Testis (tissue), 2 donors: ENCODE measurements at regions not wholly inside any gene's neighbourhood (a gene's known extent, or its start where the extent isn't known, plus 50 kb on each side); places are given as distances from the start of the nearest gene placed in this dataset.

Source experiments
- DNase-seq: peaks from one replicate; pipeline ENCODE4 v3.0.0-alpha.2; 2019
- H3K27ac ChIP-seq, 2 donors: fragments of 200-600 bp; sonication (generic); one replicate each; pipeline ENCODE4 v1.5.1; 2019
- H3K27me3 ChIP-seq: fragments of 200-600 bp; sonication (generic); one replicate; pipeline ENCODE4 v1.5.1; 2019
- H3K36me3 ChIP-seq: fragments of 200-600 bp; sonication (generic); one replicate; pipeline ENCODE4 v1.5.1; 2017; ENCODE audit warnings: low read depth; ENCODE audit errors: missing control alignments
- H3K4me1 ChIP-seq: fragments of 200-600 bp; sonication (generic); one replicate; pipeline ENCODE4 v1.5.1; 2019
- H3K4me3 ChIP-seq, 2 donors: fragments of 200-600 bp; sonication (generic); one replicate each; pipeline ENCODE4 v1.5.1; 2017 to 2019
- H3K9me3 ChIP-seq: fragments of 200-600 bp; sonication (generic); one replicate; pipeline ENCODE4 v1.5.1; 2017
- CTCF ChIP-seq, 3 experiments: fragments of 450-650 bp in 2 of 3; fragments of 200-600 bp in 1 of 3; sonication (generic) in 1 of 3; IDR thresholded peaks; one replicate each; pipeline ENCODE4 v1.5.1; 2016 to 2019; ENCODE audit warnings: antibody characterized with exemption in 3 of 3, mild to moderate bottlenecking in 2 of 3, moderate library complexity in 1 of 3
- POLR2A ChIP-seq: fragments of 450-650 bp; IDR thresholded peaks from one replicate; pipeline ENCODE4 v1.6.1; 2017; ENCODE audit warnings: antibody characterized with exemption, mild to moderate bottlenecking, moderate library complexity
- WGBS, 2 donors: methylation state at CpG; one replicate each; pipeline ENCODE4 v1.1.5; 2018; 5-methylcytosine and 5-hydroxymethylcytosine counted together
- intact Hi-C: fragments of 100-400 bp; cut with DNase I; formaldehyde crosslinking; loops from one replicate; pipeline ENCODE4 v1.15.1; 2023; ENCODE audit warnings: low total_unique reads

- no peak for DNase-seq
- 85 to 93% methylated on average over 3 of the region's 3 CpGs for WGBS, 2 donors
- no peaks in the 10 kb centered on the region for H3K27me3 ChIP-seq
- H3K9me3 ChIP-seq, result no peaks in the 10 kb centered on the region
- H3K4me3 ChIP-seq, result no peak overlapping the region
- intact Hi-C loops, result no loop called here
- TF ChIP-seq POLR2A (no peak), CTCF (IDR thresholded peaks at IDR 0.05) (no peak)
- no peaks in the 10 kb centered on the region for H3K36me3 ChIP-seq
- no peaks in the 10 kb centered on the region for H3K4me1 ChIP-seq
- no peak overlapping the region for H3K27ac ChIP-seq
Observed at GRCh38 chr2:136332436-136333095, 214.6 kb upstream of the CXCR4 start.

- H3K4me3 ChIP-seq, result no peak overlapping the region
- TF ChIP-seq CTCF (IDR thresholded peaks at IDR 0.05) (no peak), POLR2A (no peak)
- no peaks in the 10 kb centered on the region for H3K27me3 ChIP-seq
- intact Hi-C loops, result no loop called here
- H3K4me1 ChIP-seq, result no peaks in the 10 kb centered on the region
- H3K27ac ChIP-seq, result no peak overlapping the region
- H3K36me3 ChIP-seq, result no peaks in the 10 kb centered on the region
- DNase-seq, result no peak
- H3K9me3 ChIP-seq, result no peaks in the 10 kb centered on the region
- WGBS, 2 donors, result 84 to 90% methylated on average over 4 to 5 of the region's 5 CpGs
Observed at GRCh38 chr2:136331226-136331625, 213.3 kb upstream of the CXCR4 start.

GRCh38 chr2:136328207-136328795 lies 210.4 kb upstream of the CXCR4 start:
- Histone ChIP-seq H3K27ac (no peak overlapping the region), H3K4me3 (no peak overlapping the region), H3K27me3 (no peaks in the 10 kb centered on the region), H3K36me3 (no peaks in the 10 kb centered on the region), H3K4me1 (no peaks in the 10 kb centered on the region), H3K9me3 (no peaks in the 10 kb centered on the region)
- TF ChIP-seq CTCF (IDR thresholded peaks at IDR 0.05) (no peak), POLR2A (no peak)
- no peak for DNase-seq
- intact Hi-C loops, result no loop called here
- 83 to 89% methylated on average over 8 of the region's 8 CpGs for WGBS, 2 donors

GRCh38 chr2:136327162-136327852 lies 209.4 kb upstream of the CXCR4 start:
- TF ChIP-seq CTCF (IDR thresholded peaks at IDR 0.05) (no peak), POLR2A (no peak)
- H3K27ac ChIP-seq, result no peak overlapping the region
- no peak for DNase-seq
- intact Hi-C loops, result no loop called here
- no peaks in the 10 kb centered on the region for H3K27me3 ChIP-seq
- H3K36me3 ChIP-seq, result no peaks in the 10 kb centered on the region
- WGBS, 2 donors, result 83 to 86% methylated on average over 12 of the region's 12 CpGs
- H3K9me3 ChIP-seq, result no peaks in the 10 kb centered on the region
- no peak overlapping the region for H3K4me3 ChIP-seq
- no peaks in the 10 kb centered on the region for H3K4me1 ChIP-seq
